ENCODE measurements at regions not wholly inside any gene's neighbourhood (a gene's known extent, or its start where the extent isn't known, plus 50 kb on each side); places are given as distances from the start of the nearest gene placed in this dataset.
"Not testable (repeated sequence)": the region's sequence is repeated elsewhere in the genome, so short reads cannot be mapped to it uniquely, and the experiment has no call there.

DNA sequence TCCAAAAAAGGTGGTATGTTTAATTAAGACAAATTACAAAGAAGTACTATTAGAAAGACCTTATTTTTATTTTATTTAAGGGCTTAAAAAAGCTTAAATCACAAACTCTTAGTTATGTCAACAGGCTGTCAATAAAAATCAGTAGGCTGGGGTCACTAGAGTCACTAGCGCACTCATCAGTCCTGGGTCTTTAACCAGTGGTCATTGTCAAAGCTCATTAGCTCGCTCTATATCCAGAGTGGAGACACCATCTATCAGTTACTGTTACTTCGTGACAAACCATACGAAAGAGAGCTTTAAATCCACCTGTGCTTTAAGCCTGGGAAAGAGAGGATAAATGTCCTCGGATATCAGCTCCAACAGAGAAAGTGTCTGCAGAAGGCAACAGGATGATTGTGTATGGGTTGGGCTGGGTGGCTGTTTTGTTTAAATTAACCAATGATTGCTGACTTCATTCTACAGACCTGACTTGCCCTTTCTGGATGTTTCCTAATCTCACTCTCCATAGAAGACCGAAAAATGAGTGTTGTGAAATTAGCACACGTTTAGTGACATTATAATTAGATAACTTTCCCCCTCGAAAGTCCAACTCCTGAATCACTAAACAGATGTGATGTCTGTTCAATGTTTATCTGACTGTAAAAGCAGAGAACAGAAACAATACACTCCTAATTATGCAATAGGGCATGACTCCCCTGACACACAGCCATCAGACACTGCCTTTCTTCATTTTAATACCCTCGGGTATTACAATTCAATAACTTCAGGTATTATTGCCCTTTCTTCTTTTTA, 123.6 kb upstream of the TNPO1 start:
- no peak for DNase-seq

DNA sequence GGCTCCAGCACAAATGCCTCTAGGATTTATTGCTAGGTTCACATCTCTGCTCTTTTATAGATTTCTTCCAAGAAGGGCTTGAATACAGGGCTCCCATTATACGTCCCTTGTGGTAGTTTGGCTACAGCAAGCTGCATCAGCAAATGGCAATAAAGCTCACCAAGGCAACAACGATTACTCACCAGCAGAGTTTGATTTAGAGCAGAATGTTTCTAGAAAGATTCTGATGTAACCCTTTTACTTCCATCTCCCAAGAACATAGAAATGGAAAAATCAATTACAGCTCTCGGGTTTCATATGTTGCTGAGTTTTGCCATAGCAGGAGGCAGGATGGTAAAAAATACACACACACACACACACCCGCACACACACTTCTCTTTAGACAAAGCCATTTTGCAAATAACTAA, 124.2 kb upstream of the TNPO1 start:
- no peak for DNase-seq

- DNase-seq: no peak
Measured at GRCh38 chr5:72691751-72692150, 124.7 kb upstream of the TNPO1 start.

GRCh38 chr5:72688916-72689315, 127.5 kb upstream of the TNPO1 start:
- DNase-seq: no peak

DNA sequence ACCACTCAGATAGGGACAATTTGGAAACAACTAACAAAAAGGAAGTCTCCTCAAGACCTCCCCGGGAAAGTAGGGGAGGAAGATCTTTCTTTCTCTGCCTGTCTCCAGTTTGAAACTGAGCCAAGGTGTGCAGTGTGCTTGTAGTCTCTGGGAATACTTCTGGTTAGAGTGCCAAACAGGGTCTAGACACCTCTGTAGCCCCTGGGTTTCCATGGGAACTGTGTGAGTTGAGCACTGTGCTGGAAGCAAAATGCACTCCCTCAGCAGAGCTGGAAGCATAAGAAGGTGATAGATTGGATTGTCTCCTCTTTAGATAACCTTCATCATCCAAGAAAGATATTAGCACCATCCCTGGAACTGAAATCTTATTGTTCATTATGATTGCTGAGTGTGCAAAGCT, 129.2 kb upstream of the TNPO1 start:
- DNase-seq: no peak

DNA sequence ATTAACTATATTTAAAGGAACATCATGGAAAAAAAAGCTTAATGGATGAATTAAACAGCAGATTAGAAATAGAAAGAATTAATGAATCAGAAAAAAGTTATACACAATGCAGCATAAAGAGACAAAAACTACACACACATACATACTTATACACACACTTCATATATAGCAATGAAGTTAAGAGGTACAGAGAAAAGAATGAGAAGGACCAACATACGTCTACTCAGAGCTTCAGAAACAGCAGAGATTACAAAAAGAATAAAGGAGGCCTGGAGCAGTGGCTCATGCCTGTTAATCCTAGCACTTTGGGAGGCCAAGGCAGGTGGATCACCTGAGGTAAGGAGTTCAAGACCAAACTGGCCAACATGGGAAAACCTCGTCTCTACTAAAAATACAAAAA, 133.9 kb upstream of the TNPO1 start:
- DNase-seq: no peak

- DNase-seq: no peak
Measured at GRCh38 chr5:72681781-72682180, 134.7 kb upstream of the TNPO1 start.

- no peak for DNase-seq
Measured at GRCh38 chr5:72677447-72677846, 139.0 kb upstream of the TNPO1 start.

DNA sequence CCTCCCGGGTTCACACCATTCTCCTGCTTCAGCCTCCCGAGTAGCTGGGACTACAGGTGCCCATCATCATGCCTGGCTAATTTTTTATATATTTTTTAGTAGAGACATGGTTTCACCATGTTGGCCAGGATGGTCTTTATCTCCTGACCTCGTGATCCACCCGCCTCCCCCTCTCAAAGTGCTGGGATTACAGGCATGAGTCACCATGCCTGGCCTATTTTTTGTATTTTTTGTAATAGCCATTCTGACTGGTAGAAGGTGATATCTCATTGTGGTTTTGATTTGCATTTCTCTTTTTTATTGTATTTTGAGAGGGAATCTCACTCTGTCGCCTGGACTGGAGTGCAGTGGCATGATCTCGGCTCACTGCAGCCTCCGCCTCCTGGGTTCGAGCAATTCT, 139.6 kb upstream of the TNPO1 start:
- DNase-seq: not testable (repeated sequence)

DNA sequence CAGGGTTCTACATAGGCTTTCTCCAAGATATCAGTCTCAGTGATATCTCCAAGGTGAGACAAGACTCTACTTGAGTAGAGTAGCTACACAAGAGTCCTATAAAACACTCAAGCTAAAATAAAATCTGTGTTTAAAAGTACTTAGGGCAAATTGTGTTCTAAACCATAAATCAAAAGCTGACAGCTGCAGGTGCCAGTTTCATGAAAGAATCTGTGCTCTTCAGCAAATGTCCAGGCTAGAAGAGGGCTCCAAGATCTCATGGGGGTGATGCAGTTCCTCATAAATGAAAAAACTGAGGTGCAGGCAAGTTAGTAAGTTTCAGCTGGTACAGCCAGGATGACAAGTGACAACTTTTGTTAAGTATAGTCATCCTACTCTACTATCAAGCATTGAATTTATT, 142.8 kb upstream of the TNPO1 start:
- no peak for DNase-seq

DNA sequence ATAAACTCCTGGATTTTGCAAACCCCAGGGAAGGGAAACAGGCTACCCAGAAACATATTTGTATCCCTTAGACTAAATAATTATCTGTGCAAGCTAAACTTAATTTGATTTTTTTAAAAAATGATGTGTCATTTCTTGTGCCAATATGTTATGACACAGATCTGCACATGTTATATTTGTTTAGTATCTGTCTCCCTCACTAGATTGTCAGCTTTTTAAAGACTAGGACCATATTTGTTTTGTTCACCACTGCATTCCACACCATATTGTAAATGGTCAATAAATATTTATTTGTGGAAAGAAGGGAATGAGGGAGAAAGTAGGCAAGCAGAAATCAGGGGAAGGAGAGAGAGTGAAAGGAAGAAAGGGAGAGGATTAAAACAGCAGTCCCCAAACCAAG, 143.3 kb upstream of the TNPO1 start:
- no peak for DNase-seq

- DNase-seq: no peak
Measured at GRCh38 chr5:72667708-72668107, 148.8 kb upstream of the TNPO1 start.

- DNase-seq: no peak
Measured at GRCh38 chr5:72662936-72663335, 153.5 kb upstream of the TNPO1 start.

- DNase-seq: no peak
Measured at GRCh38 chr5:72662305-72662704, 154.2 kb upstream of the TNPO1 start.

DNA sequence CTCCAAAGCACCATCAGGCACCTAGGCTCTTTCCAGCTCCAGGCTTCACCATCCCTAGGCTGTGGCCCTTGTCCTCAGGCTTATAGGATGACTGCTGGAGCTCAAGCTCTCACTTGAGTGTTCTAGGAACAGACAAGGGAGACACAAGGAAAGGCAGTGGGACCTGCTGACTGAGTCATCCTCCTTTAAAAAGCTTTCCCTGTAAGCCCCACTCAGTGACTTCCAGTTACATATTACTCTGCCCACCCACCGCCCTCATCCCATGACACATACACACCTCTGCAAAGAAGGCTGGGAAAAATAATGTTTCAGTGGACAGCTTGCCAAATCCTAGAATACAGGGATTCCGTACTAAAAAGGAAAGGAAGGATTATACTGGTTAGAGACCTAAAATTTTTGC, 154.2 kb upstream of the ZNF366 start:
- no peak for DNase-seq

GRCh38 chr5:72659726-72660125, 152.5 kb upstream of the ZNF366 start:
- DNase-seq: no peak

DNA sequence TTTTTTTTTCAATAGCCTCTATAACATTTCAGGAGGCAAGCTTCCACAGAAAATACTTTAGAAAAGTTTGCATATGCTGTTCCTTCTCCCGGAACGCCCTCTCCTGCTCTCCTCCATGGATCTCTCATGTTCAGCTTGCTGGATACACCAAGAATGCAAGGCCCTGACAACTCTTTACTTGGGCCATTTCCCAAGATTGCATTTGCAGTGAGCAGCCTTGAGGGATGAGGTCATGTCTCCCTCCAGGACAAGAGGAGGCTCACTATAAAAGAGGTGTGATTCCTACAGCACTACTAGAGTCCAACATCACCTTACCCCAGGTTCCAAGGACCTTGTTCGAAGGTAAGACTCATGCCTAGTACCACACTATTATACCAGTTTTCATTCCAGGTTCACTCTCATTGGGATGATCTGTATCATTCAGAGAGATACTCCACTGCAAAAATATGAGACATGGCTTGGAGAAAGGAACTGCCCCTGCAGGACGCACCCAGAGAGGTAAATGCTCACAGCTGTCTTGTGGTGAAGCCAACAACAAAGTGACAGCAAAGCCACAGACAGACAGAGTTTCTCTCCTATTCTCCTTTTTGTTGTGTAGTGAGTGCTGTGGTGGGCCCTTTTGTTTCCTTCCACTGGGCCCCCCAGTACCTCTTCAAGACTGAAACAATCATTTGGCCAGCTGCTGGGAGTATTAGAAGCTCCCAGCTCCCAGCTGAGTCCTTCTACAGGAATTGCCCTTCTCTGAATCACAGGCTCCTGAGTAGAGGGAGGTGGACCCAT, 151.7 kb upstream of the ZNF366 start:
- DNase-seq: no peak

GRCh38 chr5:72658161-72658560, 151.0 kb upstream of the ZNF366 start:
- DNase-seq: no peak

DNA sequence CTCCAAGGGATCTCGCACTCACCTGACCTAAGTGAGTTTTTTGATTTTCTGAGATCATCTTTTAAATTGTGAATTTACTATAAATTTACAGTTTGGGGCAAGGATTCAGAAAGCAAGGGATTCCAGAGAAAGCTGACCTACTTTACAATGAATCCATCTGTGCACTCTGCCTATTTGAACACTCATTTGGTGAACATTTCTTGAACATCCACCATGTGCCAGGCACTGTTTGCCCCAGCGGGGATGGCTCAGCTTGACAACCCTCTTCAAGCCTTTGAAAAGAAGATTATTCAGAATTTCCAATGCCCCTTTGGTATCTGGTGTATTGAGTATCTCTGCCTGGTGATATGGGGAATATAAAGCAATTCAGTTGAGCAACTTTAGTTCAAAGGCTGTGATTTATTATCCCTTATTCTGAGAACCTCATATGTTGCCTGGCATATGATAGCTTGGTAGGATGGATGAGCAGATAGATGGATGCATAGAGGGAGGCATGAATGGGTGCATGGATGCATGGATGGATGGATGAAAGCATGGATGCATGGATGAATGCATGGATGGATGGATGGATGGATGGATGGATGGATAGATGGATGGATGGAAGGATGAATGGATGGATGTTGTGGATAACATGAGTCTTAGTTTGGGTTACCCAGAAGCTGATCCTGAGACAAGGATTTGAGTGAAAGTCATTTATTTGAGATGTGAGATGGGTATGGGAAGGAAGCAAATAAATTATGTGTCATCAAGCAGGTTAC, 149.7 kb upstream of the ZNF366 start:
- no peak for DNase-seq

DNA sequence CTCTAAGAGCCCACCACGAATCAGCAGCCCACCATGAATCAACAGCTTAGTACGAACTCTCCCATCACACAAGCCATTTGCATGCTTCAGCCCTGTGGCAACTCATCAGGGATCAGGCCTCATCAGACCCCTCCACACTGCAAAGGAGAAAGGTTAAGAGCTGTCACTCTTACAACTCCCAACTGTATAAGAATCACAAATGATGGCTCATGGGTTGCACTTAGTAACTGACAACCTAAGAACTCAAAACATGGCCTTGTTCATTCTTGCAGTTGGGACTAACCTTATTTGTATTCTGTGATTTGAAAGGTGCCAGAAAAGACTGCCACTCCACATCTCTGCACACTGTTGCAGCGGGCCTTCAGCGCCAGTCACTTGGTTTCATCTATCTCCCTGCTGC, 149.1 kb upstream of the ZNF366 start:
- DNase-seq: no peak

DNA sequence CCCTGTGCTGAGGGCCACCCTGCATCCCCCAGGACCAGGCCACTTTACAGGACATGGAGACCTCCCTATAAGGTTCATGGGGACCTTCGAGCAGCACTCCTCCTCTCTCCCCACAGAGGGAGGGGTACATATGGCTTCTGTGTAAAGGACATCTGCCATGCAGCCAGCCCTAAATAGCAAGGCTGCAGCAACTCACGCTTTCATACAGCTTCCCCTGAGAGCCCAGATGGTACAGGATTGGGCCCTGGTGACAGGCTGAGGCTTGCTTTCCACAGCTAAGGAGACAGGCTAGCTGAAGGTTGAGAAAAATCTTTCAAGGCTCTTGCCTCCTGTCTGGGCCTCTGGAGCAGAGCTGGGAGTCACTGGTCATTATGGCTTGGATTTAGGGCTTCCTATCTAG, 147.0 kb upstream of the ZNF366 start:
- DNase-seq: no peak

GRCh38 chr5:72653586-72653985, 146.4 kb upstream of the ZNF366 start:
- DNase-seq: no peak

GRCh38 chr5:72651779-72652178, 144.6 kb upstream of the ZNF366 start:
- DNase-seq: no peak

GRCh38 chr5:72651109-72651508, 143.9 kb upstream of the ZNF366 start:
- no peak for DNase-seq

All from NCI-H2081 (cell line).